Smooth muscle cell (in vitro differentiated cells): ENCODE measurements at regions not wholly inside any gene's neighbourhood (a gene's known extent, or its start where the extent isn't known, plus 50 kb on each side); places are given as distances from the start of the nearest gene placed in this dataset.

Experiments
- DNase-seq: peaks from one replicate; lab custom pipeline; 2025; ENCODE audit not compliant: unreplicated experiment; lab: John Stamatoyannopoulos, UW
- H2AFZ ChIP-seq: fragments of 200-600 bp; sonication (generic); 2 replicates; pipeline ENCODE4 v1.6.0; 2016; ENCODE audit warnings: antibody characterized with exemption, low read depth, mild to moderate bottlenecking
- H3F3A ChIP-seq: fragments of 200-600 bp; sonication (generic); 2 replicates; pipeline ENCODE4 v1.6.0; 2017; ENCODE audit warnings: antibody characterized with exemption, low read depth
- H3K27ac ChIP-seq: fragments of 200-600 bp; sonication (generic); 2 replicates; pipeline ENCODE4 v1.5.1; 2016; ENCODE audit warnings: low read depth, mild to moderate bottlenecking
- H3K27me3 ChIP-seq: fragments of 200-600 bp; sonication (generic); 2 replicates; pipeline ENCODE4 v1.6.1; 2016; ENCODE audit warnings: low read depth, mild to moderate bottlenecking
- H3K36me3 ChIP-seq: fragments of 200-600 bp; sonication (generic); 2 replicates; pipeline ENCODE4 v1.5.1; 2016; ENCODE audit warnings: low read depth
- H3K4me1 ChIP-seq: fragments of 200-600 bp; sonication (generic); 2 replicates; pipeline ENCODE4 v1.5.1; 2016; ENCODE audit warnings: low read depth
- H3K4me2 ChIP-seq: fragments of 200-600 bp; sonication (generic); 2 replicates; pipeline ENCODE4 v1.6.0; 2016; ENCODE audit warnings: mild to moderate bottlenecking
- H3K4me3 ChIP-seq: fragments of 200-600 bp; sonication (generic); 2 replicates; pipeline ENCODE4 v1.5.1; 2016; ENCODE audit warnings: mild to moderate bottlenecking
- H3K79me2 ChIP-seq: fragments of 200-600 bp; sonication (generic); 2 replicates; pipeline ENCODE4 v1.6.0; 2016; ENCODE audit warnings: low read depth, mild to moderate bottlenecking
- H3K9ac ChIP-seq: fragments of 200-600 bp; sonication (generic); 2 replicates; pipeline ENCODE4 v1.6.0; 2016; ENCODE audit warnings: low read depth
- H3K9me3 ChIP-seq: fragments of 200-600 bp; sonication (generic); replicated peaks from 2 replicates; pipeline ENCODE4 v1.5.1; 2016; ENCODE audit warnings: low read depth
- H4K20me1 ChIP-seq: fragments of 200-600 bp; sonication (generic); 2 replicates; pipeline ENCODE4 v1.6.0; 2016; ENCODE audit warnings: low read depth
- WGBS: methylation state at CpG from one replicate; pipeline ENCODE4 v1.1.7; 2016; ENCODE audit warnings: low lambda C conversion rate; 5-methylcytosine and 5-hydroxymethylcytosine counted together
- TF ChIP-seq, protein P1 (sequence below): fragments of 200-600 bp; sonication (generic); IDR thresholded peaks from 2 replicates; pipeline ENCODE4 v1.5.1; 2017; ENCODE audit warnings: borderline replicate concordance, mild to moderate bottlenecking, antibody characterized with exemption; ENCODE audit not compliant: insufficient read depth, poor library complexity, severe bottlenecking

DNA sequence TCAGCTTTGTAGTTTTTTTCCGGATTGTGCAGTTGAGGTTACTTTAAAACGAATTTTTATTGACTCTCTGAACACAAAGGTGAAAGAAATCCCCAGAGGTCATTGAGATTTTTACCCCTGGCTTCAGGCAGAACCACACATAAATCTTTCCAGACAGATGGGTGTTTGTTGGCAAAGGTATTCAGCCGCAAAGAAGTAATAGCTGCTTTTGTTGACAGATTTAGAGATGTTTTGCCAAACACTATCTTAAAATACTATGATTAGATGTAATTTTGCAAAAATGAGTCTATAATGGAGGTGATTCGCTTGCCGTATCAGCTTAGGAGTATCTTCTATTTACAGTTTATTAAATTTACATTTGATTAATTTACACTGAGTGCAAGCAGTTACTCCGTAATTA lies 418.3 kb upstream of the CLINT1 start:
- WGBS = 83% methylated on average over 6 of the region's 6 CpGs
- Histone ChIP-seq H3K36me3 (no peaks in the 10 kb centered on the region), H3K4me1 (peaks cover 16% of the 10 kb centered on the region), H3K79me2 (no peaks in the 10 kb centered on the region), H4K20me1 (no peaks in the 10 kb centered on the region), H3K27me3 (peaks cover 5% of the 10 kb centered on the region), H3K4me2 (no peak overlapping the region), H3K27ac (no peak overlapping the region), H3F3A (no peaks in the 10 kb centered on the region), H3K9me3 (no peaks in the 10 kb centered on the region), H3K9ac (no peak overlapping the region), H3K4me3 (no peak overlapping the region), H2AFZ (no peak overlapping the region)
- TF ChIP-seq, protein P1, sequence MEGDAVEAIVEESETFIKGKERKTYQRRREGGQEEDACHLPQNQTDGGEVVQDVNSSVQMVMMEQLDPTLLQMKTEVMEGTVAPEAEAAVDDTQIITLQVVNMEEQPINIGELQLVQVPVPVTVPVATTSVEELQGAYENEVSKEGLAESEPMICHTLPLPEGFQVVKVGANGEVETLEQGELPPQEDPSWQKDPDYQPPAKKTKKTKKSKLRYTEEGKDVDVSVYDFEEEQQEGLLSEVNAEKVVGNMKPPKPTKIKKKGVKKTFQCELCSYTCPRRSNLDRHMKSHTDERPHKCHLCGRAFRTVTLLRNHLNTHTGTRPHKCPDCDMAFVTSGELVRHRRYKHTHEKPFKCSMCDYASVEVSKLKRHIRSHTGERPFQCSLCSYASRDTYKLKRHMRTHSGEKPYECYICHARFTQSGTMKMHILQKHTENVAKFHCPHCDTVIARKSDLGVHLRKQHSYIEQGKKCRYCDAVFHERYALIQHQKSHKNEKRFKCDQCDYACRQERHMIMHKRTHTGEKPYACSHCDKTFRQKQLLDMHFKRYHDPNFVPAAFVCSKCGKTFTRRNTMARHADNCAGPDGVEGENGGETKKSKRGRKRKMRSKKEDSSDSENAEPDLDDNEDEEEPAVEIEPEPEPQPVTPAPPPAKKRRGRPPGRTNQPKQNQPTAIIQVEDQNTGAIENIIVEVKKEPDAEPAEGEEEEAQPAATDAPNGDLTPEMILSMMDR = no peak
- DNase-seq = no peak

DNA sequence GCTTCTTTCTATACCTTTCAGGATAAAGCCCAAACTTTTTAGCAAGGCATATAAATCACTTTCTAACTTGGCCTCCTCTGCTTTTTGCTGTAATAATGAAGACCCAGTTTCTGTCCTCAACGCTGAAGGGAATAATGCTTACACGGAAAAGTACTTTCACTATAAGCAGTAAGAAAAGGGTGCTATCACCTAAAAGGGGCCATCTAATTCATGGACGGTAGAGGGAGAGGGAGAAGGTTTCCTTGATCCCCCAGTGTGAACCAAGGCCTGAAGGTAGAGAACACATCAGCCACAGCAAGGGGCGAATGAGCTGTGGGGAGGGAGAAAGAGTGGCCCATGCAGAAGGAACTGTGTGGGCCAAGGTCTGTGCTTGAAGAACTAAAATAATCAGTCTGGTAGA lies 417.7 kb upstream of the CLINT1 start:
- H4K20me1 ChIP-seq = no peaks in the 10 kb centered on the region
- 83% methylated on average over 4 of the region's 4 CpGs for WGBS
- no peak for DNase-seq
- H3K4me2 ChIP-seq = no peak overlapping the region
- H3K79me2 ChIP-seq = no peaks in the 10 kb centered on the region
- TF ChIP-seq, protein P1 = no peak
- H2AFZ ChIP-seq = no peak overlapping the region
- no peak overlapping the region for H3K4me3 ChIP-seq
- H3K36me3 ChIP-seq = no peaks in the 10 kb centered on the region
- H3K27ac ChIP-seq = no peak overlapping the region
- H3K27me3 ChIP-seq = peaks cover 5% of the 10 kb centered on the region
- H3K4me1 ChIP-seq = peaks cover 22% of the 10 kb centered on the region
- no peaks in the 10 kb centered on the region for H3K9me3 ChIP-seq
- H3K9ac ChIP-seq = no peak overlapping the region
- H3F3A ChIP-seq = no peaks in the 10 kb centered on the region

DNA sequence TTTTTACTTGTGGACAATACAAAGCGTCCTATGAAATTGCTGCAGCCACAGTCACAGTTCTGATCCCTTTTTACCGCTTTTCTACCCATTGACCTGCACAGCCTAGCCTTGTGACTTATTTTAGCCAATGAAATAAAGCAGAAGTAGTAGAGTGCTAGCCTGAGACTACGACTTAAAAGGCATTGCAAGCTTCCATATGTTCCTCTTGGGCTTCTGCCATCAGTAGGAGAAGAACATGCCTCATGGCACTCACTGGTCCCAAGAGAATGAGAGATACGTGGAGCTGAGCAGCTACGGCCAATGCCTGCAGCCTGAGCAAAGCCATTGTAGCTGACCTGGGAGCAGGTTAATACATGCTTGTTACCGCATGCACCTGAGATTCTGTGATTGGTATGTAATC lies 416.6 kb upstream of the CLINT1 start:
- no peaks in the 10 kb centered on the region for H3K79me2 ChIP-seq
- peaks cover 30% of the 10 kb centered on the region for H3K4me1 ChIP-seq
- no peaks in the 10 kb centered on the region for H3K9me3 ChIP-seq
- no peak overlapping the region for H3K9ac ChIP-seq
- TF ChIP-seq, protein P1 = no peak
- no peaks in the 10 kb centered on the region for H3K36me3 ChIP-seq
- no peak overlapping the region for H3K27ac ChIP-seq
- no peaks in the 10 kb centered on the region for H3F3A ChIP-seq
- no peaks in the 10 kb centered on the region for H4K20me1 ChIP-seq
- H3K4me3 ChIP-seq = no peak overlapping the region
- H3K4me2 ChIP-seq = no peak overlapping the region
- H2AFZ ChIP-seq = no peak overlapping the region
- DNase-seq = no peak
- H3K27me3 ChIP-seq = peaks cover 5% of the 10 kb centered on the region
- WGBS = 92% methylated on average over 6 of the region's 6 CpGs

DNA sequence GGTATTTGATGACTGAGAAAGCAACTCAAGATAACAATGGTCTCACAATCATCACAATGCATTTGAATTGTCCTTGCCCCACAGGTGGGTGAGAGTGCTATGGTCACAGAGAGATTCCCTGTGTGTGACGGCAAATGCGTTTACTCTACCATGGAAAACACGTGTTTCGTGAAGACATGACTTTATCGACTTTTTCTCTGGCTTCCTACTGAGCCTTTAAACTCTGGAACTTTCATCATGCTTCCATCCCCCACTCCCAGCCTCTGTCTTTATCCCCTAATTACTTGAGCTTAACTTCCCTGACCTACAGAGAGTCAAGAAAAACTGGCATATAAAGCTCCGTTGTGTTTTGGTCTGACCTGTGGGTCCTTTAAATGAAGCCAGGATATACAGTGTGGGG lies 414.1 kb upstream of the CLINT1 start:
- peaks cover 30% of the 10 kb centered on the region for H3K4me1 ChIP-seq
- H3K4me2 ChIP-seq = no peak overlapping the region
- H2AFZ ChIP-seq = no peak overlapping the region
- no peak overlapping the region for H3K9ac ChIP-seq
- DNase-seq = no peak
- no peaks in the 10 kb centered on the region for H3K9me3 ChIP-seq
- TF ChIP-seq, protein P1 = no peak
- no peaks in the 10 kb centered on the region for H3K79me2 ChIP-seq
- no peaks in the 10 kb centered on the region for H4K20me1 ChIP-seq
- H3F3A ChIP-seq = no peaks in the 10 kb centered on the region
- peaks cover 5% of the 10 kb centered on the region for H3K27me3 ChIP-seq
- WGBS = 42% methylated on average over 6 of the region's 6 CpGs
- no peak overlapping the region for H3K27ac ChIP-seq
- no peaks in the 10 kb centered on the region for H3K36me3 ChIP-seq
- H3K4me3 ChIP-seq = no peak overlapping the region
